22Rv1 (cell line): ENCODE measurements at regions not wholly inside any gene's neighbourhood (a gene's known extent, or its start where the extent isn't known, plus 50 kb on each side); places are given as distances from the start of the nearest gene placed in this dataset.
"Not testable (repeated sequence)": the region's sequence is repeated elsewhere in the genome, so short reads cannot be mapped to it uniquely, and the experiment has no call there.

ENCODE experiments used
- H3K27ac ChIP-seq: fragments of 450-650 bp; 2 replicates; pipeline ENCODE4 v1.5.1; 2017
- ZFX ChIP-seq: fragments of 450-650 bp; IDR thresholded peaks from 2 replicates; pipeline ENCODE4 v1.6.1; 2017; ENCODE audit warnings: antibody characterized with exemption, borderline replicate concordance
- TF ChIP-seq, protein P1 (sequence below): fragments of 450-650 bp; IDR thresholded peaks from 2 replicates; pipeline ENCODE4 v1.5.1; 2017; ENCODE audit warnings: mild to moderate bottlenecking

GRCh38 chr6:11845664-11846577, 67.3 kb upstream of the ADTRP start:
- TF ChIP-seq ZFX, result no peak
- TF ChIP-seq, protein P1, sequence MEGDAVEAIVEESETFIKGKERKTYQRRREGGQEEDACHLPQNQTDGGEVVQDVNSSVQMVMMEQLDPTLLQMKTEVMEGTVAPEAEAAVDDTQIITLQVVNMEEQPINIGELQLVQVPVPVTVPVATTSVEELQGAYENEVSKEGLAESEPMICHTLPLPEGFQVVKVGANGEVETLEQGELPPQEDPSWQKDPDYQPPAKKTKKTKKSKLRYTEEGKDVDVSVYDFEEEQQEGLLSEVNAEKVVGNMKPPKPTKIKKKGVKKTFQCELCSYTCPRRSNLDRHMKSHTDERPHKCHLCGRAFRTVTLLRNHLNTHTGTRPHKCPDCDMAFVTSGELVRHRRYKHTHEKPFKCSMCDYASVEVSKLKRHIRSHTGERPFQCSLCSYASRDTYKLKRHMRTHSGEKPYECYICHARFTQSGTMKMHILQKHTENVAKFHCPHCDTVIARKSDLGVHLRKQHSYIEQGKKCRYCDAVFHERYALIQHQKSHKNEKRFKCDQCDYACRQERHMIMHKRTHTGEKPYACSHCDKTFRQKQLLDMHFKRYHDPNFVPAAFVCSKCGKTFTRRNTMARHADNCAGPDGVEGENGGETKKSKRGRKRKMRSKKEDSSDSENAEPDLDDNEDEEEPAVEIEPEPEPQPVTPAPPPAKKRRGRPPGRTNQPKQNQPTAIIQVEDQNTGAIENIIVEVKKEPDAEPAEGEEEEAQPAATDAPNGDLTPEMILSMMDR, result no peak
- no peak overlapping the region for H3K27ac ChIP-seq

DNA sequence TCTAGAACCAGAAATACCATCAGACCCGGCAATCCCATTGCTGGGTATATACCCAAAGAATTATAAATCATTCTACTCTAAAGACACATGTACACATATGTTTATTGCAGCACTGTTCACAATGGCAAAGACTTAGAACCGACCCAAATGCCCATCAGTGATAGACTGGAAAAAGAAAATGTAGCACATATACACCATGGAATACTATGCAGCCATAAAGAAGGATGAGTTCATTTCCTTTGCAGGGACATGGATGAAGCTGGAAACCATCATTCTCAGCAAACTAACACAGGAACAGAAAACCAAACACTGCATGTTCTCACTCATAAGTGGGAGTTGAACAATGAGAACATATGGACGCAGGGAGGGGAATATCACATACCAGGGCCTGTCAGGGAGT, 64.2 kb upstream of the ADTRP start:
- H3K27ac ChIP-seq, result not testable (repeated sequence)

DNA sequence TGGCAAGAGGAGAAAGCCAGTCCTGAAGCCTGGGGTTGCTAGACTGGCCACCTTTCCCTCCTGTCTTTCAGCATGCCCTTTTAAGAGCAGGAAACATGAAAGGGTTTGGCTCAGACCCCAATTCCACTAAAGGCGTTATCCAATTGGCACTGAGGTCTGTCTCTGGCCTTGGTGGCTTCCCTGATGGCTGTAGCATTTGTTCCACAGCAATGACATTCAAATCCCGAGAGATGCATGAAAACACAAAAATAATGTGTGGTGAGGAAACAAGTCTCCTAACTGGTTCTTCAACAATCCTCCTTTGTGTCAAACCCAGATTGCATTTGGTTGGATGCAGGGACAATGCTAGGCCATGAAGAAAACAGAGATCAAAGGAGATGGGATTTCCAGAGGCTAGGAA, 56.5 kb upstream of the ADTRP start:
- H3K27ac ChIP-seq, result no peak overlapping the region
- TF ChIP-seq ZFX, result no peak
- TF ChIP-seq, protein P1, result no peak

DNA sequence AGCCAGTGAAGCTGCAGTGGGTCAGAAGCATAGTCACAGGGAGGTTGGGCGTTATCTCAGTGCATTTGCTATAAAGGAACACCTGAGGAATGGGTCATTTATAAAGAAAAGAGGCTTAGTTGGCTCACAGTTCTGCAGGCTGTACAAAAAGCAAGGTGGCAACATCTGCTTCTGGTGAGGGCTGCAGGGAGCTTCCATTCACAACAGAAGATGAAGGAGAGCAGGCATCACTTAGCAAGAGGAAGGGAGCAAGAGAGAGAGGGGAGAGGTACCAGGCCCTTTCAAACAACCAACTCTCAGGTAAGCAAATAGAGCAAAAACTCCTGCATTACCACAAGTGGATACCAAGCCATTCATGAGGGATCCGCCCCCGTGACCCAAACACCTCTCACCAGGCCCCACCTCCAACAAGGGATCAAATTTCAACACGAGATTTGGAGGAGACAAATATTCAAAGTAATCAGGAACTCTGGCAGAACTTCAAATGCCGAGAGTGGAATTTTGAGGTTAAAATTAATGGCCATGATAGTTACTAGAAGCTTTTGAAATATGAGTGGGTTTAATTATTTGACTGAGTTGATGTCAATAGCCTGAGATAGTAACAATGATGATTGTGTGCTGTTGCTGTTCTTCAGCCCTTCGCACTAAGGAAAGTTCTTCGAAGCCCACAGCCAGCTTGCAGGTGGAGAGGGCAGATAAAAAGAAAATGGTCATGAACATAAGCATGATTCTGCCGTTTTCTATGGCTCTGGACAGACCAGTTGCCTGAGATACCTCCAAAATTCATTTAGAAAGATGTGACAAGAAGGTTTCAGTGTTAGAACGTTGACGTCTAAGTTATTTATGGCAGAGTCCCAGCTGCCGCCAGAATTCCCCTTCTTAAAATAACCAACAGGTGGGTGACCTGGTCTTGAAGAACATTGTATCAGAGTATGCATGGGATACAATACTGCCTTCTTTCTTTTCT, 55.3 kb upstream of the ADTRP start:
- TF ChIP-seq ZFX, result no peak
- TF ChIP-seq, protein P1, result no peak

GRCh38 chr6:11831653-11832052, 53.0 kb upstream of the ADTRP start:
- TF ChIP-seq ZFX, result no peak
- TF ChIP-seq, protein P1, result no peak
- no peak overlapping the region for H3K27ac ChIP-seq

More for the DNA sequence above, 55.3 kb upstream of the ADTRP start:
- H3K27ac ChIP-seq, result 0 out of 2 replicates have a peak overlapping the region, but pooled peaks have one; percentile 7

DNA sequence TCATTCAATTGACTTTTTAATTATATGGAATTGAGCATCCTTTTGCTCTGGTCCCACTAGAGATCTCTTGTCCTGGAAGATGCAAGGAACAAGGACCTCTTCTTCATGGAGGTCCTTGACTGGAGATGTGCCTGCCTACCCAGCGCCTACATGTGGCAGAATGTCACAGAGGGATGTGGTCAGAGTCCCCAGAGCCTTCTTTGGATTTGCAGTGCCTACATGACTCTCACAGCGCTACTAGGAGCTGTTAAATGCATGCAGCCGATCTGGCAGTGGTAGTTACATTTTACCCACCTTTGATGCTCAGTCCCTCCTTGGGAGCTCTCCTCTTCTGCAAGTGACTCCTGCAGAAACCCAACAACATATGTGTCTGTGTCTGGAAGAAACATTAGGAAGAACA, 51.9 kb upstream of the ADTRP start:
- no peak for TF ChIP-seq ZFX
- TF ChIP-seq, protein P1, result no peak
- no peak overlapping the region for H3K27ac ChIP-seq

DNA sequence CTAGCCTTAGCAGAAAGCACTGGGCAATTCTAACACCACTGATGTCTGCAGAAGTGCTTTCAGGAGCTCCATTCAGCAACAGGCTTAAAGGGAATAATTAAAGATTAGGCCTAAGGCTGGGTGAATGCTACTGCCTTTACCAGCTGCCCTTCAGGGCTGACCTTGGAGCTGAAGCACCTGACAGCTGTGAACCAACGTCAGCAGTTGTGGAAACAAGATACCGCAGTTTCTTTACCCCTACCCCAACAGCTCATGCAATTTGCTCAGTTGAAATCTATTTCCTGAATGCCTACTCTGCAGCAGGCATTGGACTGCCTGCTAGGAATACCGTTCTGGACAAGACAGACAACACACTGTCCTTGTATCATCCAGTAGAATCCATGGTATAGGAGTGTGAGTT, 51.5 kb upstream of the ADTRP start:
- TF ChIP-seq, protein P1, result no peak
- no peak for TF ChIP-seq ZFX
- H3K27ac ChIP-seq, result no peak overlapping the region
